PC-3 (cell line): ENCODE measurements at regions not wholly inside any gene's neighbourhood (a gene's known extent, or its start where the extent isn't known, plus 50 kb on each side); places are given as distances from the start of the nearest gene placed in this dataset.

Experiments used
- ATAC-seq: fragments of 200-7000 bp; cut with Tn5 transposase; 2 replicates; pipeline ENCODE4 v1.9.1; 2020; ENCODE audit warnings: mild to moderate bottlenecking, moderate library complexity
- BruUV-seq: library from RNA; stranded (reverse); fragments of 400-500 nt; replicated peaks from 2 replicates; lab custom pipeline; 2021; lab: Mats Ljungman, UMichigan
- CTCF ChIA-PET: fragments of 300-600 bp; sonication (Branson Sonifier 250); formaldehyde crosslinking; loops from one replicate; lab custom pipeline; 2022; ENCODE audit warnings: antibody characterized with exemption; lab: Charles Lee
- POLR2A ChIA-PET: fragments of 300-600 bp; sonication (Branson Sonifier 250); formaldehyde crosslinking; loops from one replicate; lab custom pipeline; 2022; ENCODE audit warnings: antibody characterized with exemption; ENCODE audit not compliant: unreplicated experiment; lab: Charles Lee
- DNase-seq: peaks from one replicate; pipeline ENCODE4 v3.0.0-alpha.2; 2015
- H2AFZ ChIP-seq: fragments of 300-600 bp; sonication (generic); 2 replicates; pipeline ENCODE4 v1.6.0; 2016; ENCODE audit warnings: antibody characterized with exemption, low read length
- H3F3A ChIP-seq: fragments of 300-600 bp; sonication (generic); one replicate; pipeline ENCODE4 v1.6.0; 2017; ENCODE audit warnings: antibody characterized with exemption, low read length, control low read depth, mild to moderate bottlenecking; ENCODE audit not compliant: unreplicated experiment
- H3K27ac ChIP-seq: fragments of 300-600 bp; sonication (generic); 2 replicates; pipeline ENCODE4 v1.5.1; 2016; ENCODE audit warnings: mild to moderate bottlenecking, low read length
- H3K27me3 ChIP-seq: fragments of 300-600 bp; sonication (generic); 2 replicates; pipeline ENCODE4 v1.6.1; 2016; ENCODE audit warnings: low read length, mixed read lengths
- H3K36me3 ChIP-seq: fragments of 300-600 bp; sonication (generic); 2 replicates; pipeline ENCODE4 v1.6.1; 2016; ENCODE audit warnings: low read depth, mixed run types, low read length, mixed read lengths
- H3K4me1 ChIP-seq: fragments of 300-600 bp; sonication (generic); 2 replicates; pipeline ENCODE4 v1.5.1; 2016; ENCODE audit warnings: low read length; ENCODE audit not compliant: insufficient read depth
- H3K4me2 ChIP-seq: fragments of 300-600 bp; sonication (generic); 2 replicates; pipeline ENCODE4 v1.6.0; 2016; ENCODE audit warnings: low read length
- H3K4me3 ChIP-seq: fragments of 300-600 bp; sonication (generic); 2 replicates; pipeline ENCODE4 v1.5.1; 2016; ENCODE audit warnings: mild to moderate bottlenecking, low read length, mixed read lengths
- H3K79me2 ChIP-seq: fragments of 300-600 bp; sonication (generic); 2 replicates; pipeline ENCODE4 v1.6.1; 2017; ENCODE audit warnings: low read length, mixed read lengths
- H3K9ac ChIP-seq: fragments of 300-600 bp; sonication (generic); 2 replicates; pipeline ENCODE4 v1.6.0; 2016; ENCODE audit warnings: mild to moderate bottlenecking, low read length
- H3K9me2 ChIP-seq: fragments of 300-600 bp; sonication (generic); replicated peaks from 2 replicates; pipeline ENCODE4 v1.6.1; 2016; ENCODE audit warnings: mixed run types, low read length, mixed read lengths
- H3K9me3 ChIP-seq: fragments of 300-600 bp; sonication (generic); 2 replicates; pipeline ENCODE4 v1.6.1; 2016; ENCODE audit warnings: low read length, mixed read lengths
- H4K20me1 ChIP-seq: fragments of 300-600 bp; sonication (generic); 2 replicates; pipeline ENCODE4 v1.6.1; 2016; ENCODE audit warnings: low read length, mixed read lengths
- EZH2 ChIP-seq: fragments of 300-600 bp; sonication (generic); IDR thresholded peaks from one replicate; pipeline ENCODE4 v1.6.1; 2017; ENCODE audit warnings: antibody characterized with exemption, mild to moderate bottlenecking, low read length; ENCODE audit not compliant: unreplicated experiment
- EZH2phosphoT487 ChIP-seq: fragments of 300-600 bp; sonication (generic); IDR thresholded peaks from 2 replicates; pipeline ENCODE4 v1.6.1; 2018; ENCODE audit warnings: mild to moderate bottlenecking, antibody characterized with exemption, low read length, borderline replicate concordance
- intact Hi-C: fragments of 100-400 bp; cut with micrococcal nuclease; formaldehyde crosslinking; loops from 2 replicates; pipeline ENCODE4 v1.9.0; 2023
- TF ChIP-seq, protein P1 (sequence below): fragments of 300-600 bp; sonication (generic); conservative IDR thresholded peaks from 2 replicates; pipeline ENCODE4 v1.5.1; 2017; ENCODE audit warnings: antibody characterized with exemption, low read depth, mild to moderate bottlenecking, low read length

DNA sequence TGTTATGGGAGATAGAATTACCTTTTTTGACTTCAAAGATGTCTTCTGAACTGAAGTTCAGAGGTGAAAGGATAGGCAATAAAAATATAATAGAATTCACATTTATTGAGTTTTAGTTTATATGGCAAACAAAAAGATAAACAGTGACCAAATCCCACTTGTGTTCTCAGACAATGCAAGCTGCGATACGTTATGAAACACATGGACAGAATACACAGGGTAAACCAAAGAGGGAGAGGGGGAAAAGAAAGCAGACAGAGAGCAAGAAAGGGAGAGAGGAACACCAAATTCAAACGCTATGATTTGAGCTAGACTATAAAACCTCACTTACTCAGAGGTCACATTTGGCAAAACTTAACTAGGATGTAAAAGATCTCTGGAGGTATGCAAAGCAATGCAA is 238.2 kb upstream of the FLRT2 start:
- ATAC-seq (no peak), DNase-seq (no peak)
- Histone ChIP-seq H3K36me3 (no peaks in the 10 kb centered on the region), H3K27ac (no peak overlapping the region), H3K27me3 (no peaks in the 10 kb centered on the region), H4K20me1 (no peaks in the 10 kb centered on the region), H3K9ac (no peak overlapping the region), H3K4me3 (no peak overlapping the region), H3K79me2 (no peaks in the 10 kb centered on the region), H3K9me3 (no peaks in the 10 kb centered on the region), H3F3A (no peaks in the 10 kb centered on the region), H2AFZ (no peak overlapping the region), H3K4me2 (no peak overlapping the region), H3K9me2 (no peaks in the 10 kb centered on the region), H3K4me1 (no peaks in the 10 kb centered on the region)
- intact Hi-C loops: no loop called here
- CTCF ChIA-PET: no interaction called here
- POLR2A ChIA-PET: no interaction called here
- no TSS peak for BruUV-seq
- TF ChIP-seq EZH2: no peak
- no peak for TF ChIP-seq EZH2phosphoT487
- TF ChIP-seq, protein P1, sequence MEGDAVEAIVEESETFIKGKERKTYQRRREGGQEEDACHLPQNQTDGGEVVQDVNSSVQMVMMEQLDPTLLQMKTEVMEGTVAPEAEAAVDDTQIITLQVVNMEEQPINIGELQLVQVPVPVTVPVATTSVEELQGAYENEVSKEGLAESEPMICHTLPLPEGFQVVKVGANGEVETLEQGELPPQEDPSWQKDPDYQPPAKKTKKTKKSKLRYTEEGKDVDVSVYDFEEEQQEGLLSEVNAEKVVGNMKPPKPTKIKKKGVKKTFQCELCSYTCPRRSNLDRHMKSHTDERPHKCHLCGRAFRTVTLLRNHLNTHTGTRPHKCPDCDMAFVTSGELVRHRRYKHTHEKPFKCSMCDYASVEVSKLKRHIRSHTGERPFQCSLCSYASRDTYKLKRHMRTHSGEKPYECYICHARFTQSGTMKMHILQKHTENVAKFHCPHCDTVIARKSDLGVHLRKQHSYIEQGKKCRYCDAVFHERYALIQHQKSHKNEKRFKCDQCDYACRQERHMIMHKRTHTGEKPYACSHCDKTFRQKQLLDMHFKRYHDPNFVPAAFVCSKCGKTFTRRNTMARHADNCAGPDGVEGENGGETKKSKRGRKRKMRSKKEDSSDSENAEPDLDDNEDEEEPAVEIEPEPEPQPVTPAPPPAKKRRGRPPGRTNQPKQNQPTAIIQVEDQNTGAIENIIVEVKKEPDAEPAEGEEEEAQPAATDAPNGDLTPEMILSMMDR: no peak

DNA sequence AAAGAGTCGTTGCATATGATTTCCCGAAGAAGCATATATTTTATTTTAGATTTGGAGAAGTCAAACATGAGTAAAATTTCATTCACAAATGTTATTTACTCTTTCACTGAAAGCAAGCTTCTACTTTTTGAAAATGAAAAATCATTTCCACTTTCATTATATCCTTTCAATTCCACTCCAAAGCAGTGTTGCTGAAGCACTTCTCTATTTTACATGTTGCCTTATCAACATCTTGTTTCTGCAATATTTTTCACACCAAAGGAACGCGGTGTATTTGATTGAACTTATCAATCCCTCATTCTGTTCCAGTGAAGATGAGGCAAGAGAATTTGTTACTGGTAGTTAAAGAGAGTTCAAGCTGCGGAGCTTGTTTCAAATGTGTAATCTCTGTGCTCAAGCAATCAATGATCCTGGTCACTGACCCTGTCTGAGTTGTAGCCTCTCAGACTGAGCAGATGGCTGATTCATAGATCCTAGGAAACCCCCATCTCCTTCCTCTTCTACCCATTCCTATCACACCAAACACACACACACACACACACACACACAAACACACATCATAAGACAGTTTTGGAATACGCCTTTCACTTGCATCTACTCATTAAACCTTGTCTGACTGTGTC is 236.2 kb upstream of the FLRT2 start:
- intact Hi-C loops: no loop called here
- CTCF ChIA-PET: no interaction called here
- POLR2A ChIA-PET: no interaction called here

DNA sequence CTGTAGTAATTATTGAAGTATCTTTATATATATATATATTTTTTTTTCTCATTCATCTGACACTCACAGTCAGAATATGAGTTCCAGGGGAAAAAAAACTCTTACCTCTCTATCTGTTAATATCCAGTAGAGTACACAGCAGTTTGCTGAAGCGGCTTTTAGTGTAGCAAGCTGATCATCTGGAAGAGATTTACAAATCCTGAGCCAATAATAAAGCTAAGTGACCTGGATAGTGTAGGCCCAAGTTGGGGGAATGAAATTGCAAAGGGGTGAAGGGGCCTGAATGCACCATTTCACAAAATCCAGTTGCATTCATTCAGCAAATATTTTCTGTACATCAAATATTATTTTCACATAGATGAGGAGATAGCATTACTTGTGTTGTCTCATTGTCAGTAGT is 234.6 kb upstream of the FLRT2 start:
- Histone ChIP-seq H3K4me1 (no peaks in the 10 kb centered on the region), H3K36me3 (no peaks in the 10 kb centered on the region), H3K4me3 (no peak overlapping the region), H3K79me2 (no peaks in the 10 kb centered on the region), H3F3A (no peaks in the 10 kb centered on the region), H3K9me3 (0 out of 2 replicates have a peak, but pooled peaks cover 4% of the 10 kb centered on the region), H2AFZ (no peak overlapping the region), H3K9ac (no peak overlapping the region), H3K9me2 (no peaks in the 10 kb centered on the region), H3K4me2 (no peak overlapping the region), H3K27ac (no peak overlapping the region), H4K20me1 (no peaks in the 10 kb centered on the region), H3K27me3 (no peaks in the 10 kb centered on the region)
- ChIA-PET CTCF (no interaction called here), POLR2A (no interaction called here)
- no peak for TF ChIP-seq EZH2phosphoT487
- no peak for TF ChIP-seq EZH2
- TF ChIP-seq, protein P1: no peak
- no TSS peak for BruUV-seq
- intact Hi-C loops: no loop called here
- ATAC-seq (no peak), DNase-seq (no peak)

More for the DNA sequence above, 236.2 kb upstream of the FLRT2 start:
- TF ChIP-seq EZH2 (no peak), EZH2phosphoT487 (no peak)
- TF ChIP-seq, protein P1: no peak
- no peaks in the 10 kb centered on the region for H3K27me3 ChIP-seq
- no TSS peak for BruUV-seq
- H3K4me1 ChIP-seq: no peaks in the 10 kb centered on the region
- no peaks in the 10 kb centered on the region for H3K9me3 ChIP-seq
- no peak for ATAC-seq
- no peaks in the 10 kb centered on the region for H4K20me1 ChIP-seq
- no peak overlapping the region for H3K27ac ChIP-seq
- no peaks in the 10 kb centered on the region for H3K36me3 ChIP-seq
- H3K9me2 ChIP-seq: no peaks in the 10 kb centered on the region
- no peaks in the 10 kb centered on the region for H3F3A ChIP-seq
- H3K4me2 ChIP-seq: no peak overlapping the region
- no peak overlapping the region for H3K4me3 ChIP-seq
- H3K79me2 ChIP-seq: no peaks in the 10 kb centered on the region
- H2AFZ ChIP-seq: no peak overlapping the region
- H3K9ac ChIP-seq: no peak overlapping the region
- DNase-seq: no peak
